GM19463 (cell line): ENCODE measurements at regions not wholly inside any gene's neighbourhood (a gene's known extent, or its start where the extent isn't known, plus 50 kb on each side); places are given as distances from the start of the nearest gene placed in this dataset.
"Not testable (repeated sequence)": the region's sequence is repeated elsewhere in the genome, so short reads cannot be mapped to it uniquely, and the experiment has no call there.

Source experiments
- ATAC-seq: cut with Tn5 transposase; IDR thresholded peaks from one replicate; pipeline ENCODE4 v1.9.1; 2021; ENCODE audit warnings: mild to moderate bottlenecking, moderate library complexity; ENCODE audit not compliant: unreplicated experiment

GRCh38 chr21:15640113-15640512 is 89.7 kb upstream of the USP25 start:
- not testable (repeated sequence) for ATAC-seq

- ATAC-seq = no peak
These were observed 85.3 kb upstream of the USP25 start for GRCh38 chr21:15644489-15644888.

- no peak for ATAC-seq
These were observed 84.0 kb upstream of the USP25 start for GRCh38 chr21:15645830-15646229.

GRCh38 chr21:15650735-15651134 is 79.0 kb upstream of the USP25 start:
- ATAC-seq = no peak

GRCh38 chr21:15651172-15651571 is 78.6 kb upstream of the USP25 start:
- ATAC-seq = no peak

GRCh38 chr21:15653710-15654109 is 76.1 kb upstream of the USP25 start:
- ATAC-seq = no peak

GRCh38 chr21:15654171-15654570 is 75.6 kb upstream of the USP25 start:
- no peak for ATAC-seq

- ATAC-seq = no peak
These were observed 69.9 kb upstream of the USP25 start for GRCh38 chr21:15659753-15660422.

- no peak for ATAC-seq
These were observed 69.4 kb upstream of the USP25 start for GRCh38 chr21:15660423-15660804.

- ATAC-seq = no peak
These were observed 62.8 kb upstream of the USP25 start for GRCh38 chr21:15667010-15667409.

GRCh38 chr21:15667819-15668218 is 62.0 kb upstream of the USP25 start:
- ATAC-seq = no peak

- no peak for ATAC-seq
These were observed 60.5 kb upstream of the USP25 start for GRCh38 chr21:15669247-15669646.

GRCh38 chr21:15671188-15671587 is 58.6 kb upstream of the USP25 start:
- ATAC-seq = no peak

- not testable (repeated sequence) for ATAC-seq
These were observed 57.2 kb upstream of the USP25 start for GRCh38 chr21:15672578-15672977.

- ATAC-seq = no peak
These were observed 52.8 kb upstream of the USP25 start for GRCh38 chr21:15676935-15677334.

- no peak for ATAC-seq
These were observed 50.2 kb upstream of the USP25 start for GRCh38 chr21:15679630-15680029.
